ENCODE measurements at regions not wholly inside any gene's neighbourhood (a gene's known extent, or its start where the extent isn't known, plus 50 kb on each side); places are given as distances from the start of the nearest gene placed in this dataset.

- no peaks in the 10 kb centered on the region for H3K4me1 ChIP-seq
- WGBS, 2 donors, result 59 to 68% methylated on average over 4 of the region's 4 CpGs
- no peak overlapping the region for H3K4me3 ChIP-seq
- ATAC-seq, result no peak
- H3K9me3 ChIP-seq, result no peaks in the 10 kb centered on the region
- H3K36me3 ChIP-seq, result no peaks in the 10 kb centered on the region
- no peak for TF ChIP-seq CTCF (IDR thresholded peaks at IDR 0.05)
- no peak for DNase-seq
- peaks cover 0 to 3% (median 0%) of the 10 kb centered on the region in 7 donors for H3K27me3 ChIP-seq
- no peak overlapping the region for H3K27ac ChIP-seq
- intact Hi-C loops (cut with DNase I), result no loop called here
Observed at GRCh38 chr9:99347568-99347967, 125.5 kb downstream of the SEC61B start.

- intact Hi-C loops (cut with DNase I), result no loop called here
- H3K27ac ChIP-seq, result no peak overlapping the region
- ATAC-seq (no peak), DNase-seq (no peak)
- no peaks in the 10 kb centered on the region for H3K9me3 ChIP-seq
- WGBS, 2 donors, result 92 to 94% methylated on average over 2 of the region's 2 CpGs
- H3K4me1 ChIP-seq, result no peaks in the 10 kb centered on the region
- no peak for TF ChIP-seq CTCF (IDR thresholded peaks at IDR 0.05)
- no peak overlapping the region for H3K4me3 ChIP-seq
- peaks cover 0 to 3% (median 0%) of the 10 kb centered on the region in 7 donors for H3K27me3 ChIP-seq
- H3K36me3 ChIP-seq, result no peaks in the 10 kb centered on the region
Observed at GRCh38 chr9:99348289-99348688, 126.2 kb downstream of the SEC61B start.

GRCh38 chr9:99349870-99350269, 127.8 kb downstream of the SEC61B start:
- Histone ChIP-seq H3K27me3 (peaks cover 0 to 3% (median 0%) of the 10 kb centered on the region in 7 donors), H3K9me3 (no peaks in the 10 kb centered on the region), H3K36me3 (no peaks in the 10 kb centered on the region), H3K4me3 (no peak overlapping the region), H3K27ac (no peak overlapping the region), H3K4me1 (peaks cover 0 to 7% (median 0%) of the 10 kb centered on the region in 9 donors)
- 95 to 97% methylated on average over 2 of the region's 2 CpGs for WGBS, 2 donors
- TF ChIP-seq CTCF (IDR thresholded peaks at IDR 0.05), result no peak
- ATAC-seq, result no peak
- no peak for DNase-seq
- intact Hi-C loops (cut with DNase I), result loop anchor here in 5 of 10 donors (10.0 kb wide), 3 partner anchors 125 to 465 kb away; no protein-coding TSS in a partner anchor

GRCh38 chr9:99350461-99350860, 128.4 kb downstream of the SEC61B start:
- Histone ChIP-seq H3K36me3 (no peaks in the 10 kb centered on the region), H3K27ac (no peak overlapping the region), H3K4me3 (no peak overlapping the region), H3K27me3 (peaks cover 0 to 3% (median 0%) of the 10 kb centered on the region in 7 donors), H3K9me3 (no peaks in the 10 kb centered on the region), H3K4me1 (peaks cover 0 to 7% (median 0%) of the 10 kb centered on the region in 9 donors)
- DNase-seq, result no peak
- 39 to 50% methylated on average over 1 of the region's 1 CpG for WGBS, 2 donors
- intact Hi-C loops (cut with DNase I), result loop anchor here in 5 of 10 donors (10.0 kb wide), 3 partner anchors 124 to 464 kb away; no protein-coding TSS in a partner anchor
- no peak for TF ChIP-seq CTCF (IDR thresholded peaks at IDR 0.05)
- ATAC-seq, result no peak
